ENCODE measurements at regions not wholly inside any gene's neighbourhood (a gene's known extent, or its start where the extent isn't known, plus 50 kb on each side); places are given as distances from the start of the nearest gene placed in this dataset.

DNA sequence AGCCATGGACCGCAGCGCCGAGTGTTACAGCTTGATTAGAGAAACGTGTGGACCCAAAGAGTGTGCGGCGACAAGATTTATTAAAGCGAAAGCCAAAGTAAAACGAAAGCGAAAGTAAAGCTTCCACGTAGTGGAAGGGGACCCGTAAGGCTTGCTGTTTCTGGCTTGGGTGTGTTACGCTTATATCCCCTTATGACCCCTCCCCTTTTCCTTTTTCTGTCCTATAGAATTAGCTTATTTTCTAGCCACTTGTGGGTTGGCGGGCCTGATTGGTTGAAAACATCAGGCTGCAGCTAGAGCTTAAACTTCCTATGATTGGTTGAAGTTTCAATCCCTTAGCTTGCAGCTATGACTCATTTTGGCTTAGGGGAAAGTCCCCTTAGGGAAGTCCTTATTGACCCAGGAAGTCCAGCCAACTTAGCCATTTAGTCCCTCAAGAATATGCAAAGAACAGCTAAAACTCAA lies 969.7 kb downstream of the DCDC2C start:
- Histone ChIP-seq H3K36me3 (no peaks in the 10 kb centered on the region), H3K9ac (no peak overlapping the region), H3K4me2 (no peak overlapping the region), H3K79me2 (ENCODE audit: low read depth) (no peaks in the 10 kb centered on the region), H4K20me1 (ENCODE audit: low read depth) (no peaks in the 10 kb centered on the region), H2AFZ (replicated peaks) (no peak overlapping the region), H3K27ac (no peak overlapping the region), H3K27me3 (no peaks in the 10 kb centered on the region), H3F3A (ENCODE audit: low read depth) (no peaks in the 10 kb centered on the region), H3K4me1 (no peaks in the 10 kb centered on the region), H3K4me3 (no peak overlapping the region), H3K9me3 (ENCODE audit: low read depth) (no peaks in the 10 kb centered on the region)
- H3K4me1 Mint-ChIP-seq: no peaks in the 10 kb centered on the region
- no peak overlapping the region for H3K27ac Mint-ChIP-seq
- no peak overlapping the region for H3K4me3 Mint-ChIP-seq
- no peaks in the 10 kb centered on the region for H3K9me3 Mint-ChIP-seq
- no peaks in the 10 kb centered on the region for H3K27me3 Mint-ChIP-seq (ENCODE audit: insufficient read depth, low read depth)
- TF ChIP-seq EZH2phosphoT487 (IDR thresholded peaks at IDR 0.05): no peak
- no peak for TF ChIP-seq EZH2 (IDR thresholded peaks at IDR 0.05)
- TF ChIP-seq, protein P1, sequence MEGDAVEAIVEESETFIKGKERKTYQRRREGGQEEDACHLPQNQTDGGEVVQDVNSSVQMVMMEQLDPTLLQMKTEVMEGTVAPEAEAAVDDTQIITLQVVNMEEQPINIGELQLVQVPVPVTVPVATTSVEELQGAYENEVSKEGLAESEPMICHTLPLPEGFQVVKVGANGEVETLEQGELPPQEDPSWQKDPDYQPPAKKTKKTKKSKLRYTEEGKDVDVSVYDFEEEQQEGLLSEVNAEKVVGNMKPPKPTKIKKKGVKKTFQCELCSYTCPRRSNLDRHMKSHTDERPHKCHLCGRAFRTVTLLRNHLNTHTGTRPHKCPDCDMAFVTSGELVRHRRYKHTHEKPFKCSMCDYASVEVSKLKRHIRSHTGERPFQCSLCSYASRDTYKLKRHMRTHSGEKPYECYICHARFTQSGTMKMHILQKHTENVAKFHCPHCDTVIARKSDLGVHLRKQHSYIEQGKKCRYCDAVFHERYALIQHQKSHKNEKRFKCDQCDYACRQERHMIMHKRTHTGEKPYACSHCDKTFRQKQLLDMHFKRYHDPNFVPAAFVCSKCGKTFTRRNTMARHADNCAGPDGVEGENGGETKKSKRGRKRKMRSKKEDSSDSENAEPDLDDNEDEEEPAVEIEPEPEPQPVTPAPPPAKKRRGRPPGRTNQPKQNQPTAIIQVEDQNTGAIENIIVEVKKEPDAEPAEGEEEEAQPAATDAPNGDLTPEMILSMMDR (IDR thresholded peaks at IDR 0.05): no peak
- no peak for DNase-seq (ENCODE audit: low spot score)
- no peaks in the 10 kb centered on the region for H3K36me3 Mint-ChIP-seq

GRCh38 chr2:4674007-4674406 lies 970.6 kb downstream of the DCDC2C start:
- Histone ChIP-seq H3F3A (ENCODE audit: low read depth) (no peaks in the 10 kb centered on the region), H3K9ac (no peak overlapping the region), H3K27me3 (no peaks in the 10 kb centered on the region), H3K4me2 (no peak overlapping the region), H3K9me3 (ENCODE audit: low read depth) (no peaks in the 10 kb centered on the region), H4K20me1 (ENCODE audit: low read depth) (no peaks in the 10 kb centered on the region), H3K36me3 (no peaks in the 10 kb centered on the region), H3K4me1 (no peaks in the 10 kb centered on the region), H3K27ac (no peak overlapping the region), H3K4me3 (no peak overlapping the region), H2AFZ (replicated peaks) (no peak overlapping the region), H3K79me2 (ENCODE audit: low read depth) (no peaks in the 10 kb centered on the region)
- Mint-ChIP-seq H3K4me3 (no peak overlapping the region), H3K27ac (no peak overlapping the region), H3K9me3 (no peaks in the 10 kb centered on the region), H3K4me1 (peaks cover 3% of the 10 kb centered on the region), H3K27me3 (ENCODE audit: insufficient read depth, low read depth) (no peaks in the 10 kb centered on the region), H3K36me3 (no peaks in the 10 kb centered on the region)
- TF ChIP-seq EZH2 (IDR thresholded peaks at IDR 0.05): no peak
- TF ChIP-seq, protein P1 (IDR thresholded peaks at IDR 0.05): no peak
- no peak for TF ChIP-seq EZH2phosphoT487 (IDR thresholded peaks at IDR 0.05)
- DNase-seq (ENCODE audit: low spot score): no peak

- no peak overlapping the region for H3K27ac Mint-ChIP-seq
- Histone ChIP-seq H4K20me1 (ENCODE audit: low read depth) (no peaks in the 10 kb centered on the region), H3K4me2 (no peak overlapping the region), H3K9me3 (ENCODE audit: low read depth) (no peaks in the 10 kb centered on the region), H3K36me3 (no peaks in the 10 kb centered on the region), H3K27ac (no peak overlapping the region), H3K9ac (no peak overlapping the region), H3K79me2 (ENCODE audit: low read depth) (no peaks in the 10 kb centered on the region), H3K4me3 (no peak overlapping the region), H3K4me1 (no peaks in the 10 kb centered on the region), H2AFZ (replicated peaks) (no peak overlapping the region), H3K27me3 (no peaks in the 10 kb centered on the region), H3F3A (ENCODE audit: low read depth) (no peaks in the 10 kb centered on the region)
- no peak for DNase-seq (ENCODE audit: low spot score)
- TF ChIP-seq, protein P1 (IDR thresholded peaks at IDR 0.05): no peak
- TF ChIP-seq EZH2phosphoT487 (IDR thresholded peaks at IDR 0.05) (no peak), EZH2 (IDR thresholded peaks at IDR 0.05) (no peak)
- H3K4me1 Mint-ChIP-seq: peaks cover 4% of the 10 kb centered on the region
- no peak overlapping the region for H3K4me3 Mint-ChIP-seq
- no peaks in the 10 kb centered on the region for H3K36me3 Mint-ChIP-seq
- no peaks in the 10 kb centered on the region for H3K9me3 Mint-ChIP-seq
- no peaks in the 10 kb centered on the region for H3K27me3 Mint-ChIP-seq (ENCODE audit: insufficient read depth, low read depth)
These were observed 971.9 kb downstream of the DCDC2C start for GRCh38 chr2:4675295-4675694.

Measured in neural progenitor cell (in vitro differentiated cells).